Stomach (tissue), 8 donors: ENCODE measurements at regions not wholly inside any gene's neighbourhood (a gene's known extent, or its start where the extent isn't known, plus 50 kb on each side); places are given as distances from the start of the nearest gene placed in this dataset.

Experiments used
- DNase-seq, 2 donors: peaks; one replicate each; pipeline versions ENCODE4 v3.0.0 to v3.0.0-alpha.2; 2013 to 2019
- H3K27ac ChIP-seq, 5 donors: fragments of 200-600 bp in 4 of 5; sonication (generic) in 4 of 5; one replicate each; pipeline ENCODE4 v1.5.1; 2013 to 2019; ENCODE audit warnings: mild to moderate bottlenecking in 1 of 5, moderate library complexity in 1 of 5
- H3K27me3 ChIP-seq, 3 donors: fragments of 200-600 bp; sonication (generic); one replicate each; pipeline ENCODE4 v1.5.1; 2017 to 2019; ENCODE audit warnings: mixed run types in 1 of 3
- H3K36me3 ChIP-seq, 4 donors: fragments of 200-600 bp; sonication (generic); 1 replicate in 3 of 4; 2 replicates in 1 of 4; pipeline ENCODE4 v1.5.1; 2016 to 2019
- H3K4me1 ChIP-seq, 4 donors: fragments of 200-600 bp; sonication (generic); one replicate each; pipeline ENCODE4 v1.5.1; 2016 to 2019
- H3K4me3 ChIP-seq, 4 donors: fragments of 200-600 bp; sonication (generic) in 3 of 4; one replicate each; pipeline ENCODE4 v1.5.1; 2016 to 2019; ENCODE audit warnings: mild to moderate bottlenecking in 1 of 4
- H3K9me3 ChIP-seq, 4 donors: fragments of 200-600 bp; sonication (generic); one replicate each; pipeline ENCODE4 v1.5.1; 2016 to 2019
- EP300 ChIP-seq: sonication (generic); formaldehyde crosslinking; IDR thresholded peaks from one replicate; pipeline ENCODE4 v1.6.1; 2017; ENCODE audit warnings: antibody characterized with exemption
- POLR2A ChIP-seq, 4 donors: fragments of 450-650 bp; IDR thresholded peaks; one replicate each; pipeline ENCODE4 v1.6.1; 2016; ENCODE audit warnings: antibody characterized with exemption in 4 of 4, control low read depth in 2 of 4, mild to moderate bottlenecking in 1 of 4, moderate library complexity in 1 of 4
- POLR2AphosphoS5 ChIP-seq, 3 donors: sonication (generic); formaldehyde crosslinking; IDR thresholded peaks; one replicate each; pipeline ENCODE4 v1.6.1; 2016; ENCODE audit warnings: antibody characterized with exemption in 3 of 3
- WGBS, 5 donors: extraction: QIAGEN DNeasy Blood & Tissue Kit in 3 of 5; methylation state at CpG; one replicate each; pipeline versions ENCODE4 v1.1.5 to v1.1.7; 2013 to 2018; 5-methylcytosine and 5-hydroxymethylcytosine counted together
- intact Hi-C: fragments of 100-400 bp; cut with DNase I; formaldehyde crosslinking; loops from one replicate; pipeline ENCODE4 v1.15.1; 2023; ENCODE audit warnings: low total_unique reads
- TF ChIP-seq, protein P1 (sequence below), 7 experiments: fragments of 450-650 bp in 4 of 7; fragments of 200-600 bp in 3 of 7; sonication (generic) in 3 of 7; IDR thresholded peaks; one replicate each; pipeline ENCODE4 v1.5.1; 2016 to 2019; ENCODE audit warnings: antibody characterized with exemption in 7 of 7, control low read depth in 2 of 7, mild to moderate bottlenecking in 1 of 7
- donor health status: healthy with polysubstance abuse.
- donor health status: Bipolar disorder and iron deficiency.
- donor health status: healthy.

- H3K9me3 ChIP-seq = no peaks in the 10 kb centered on the region
- H3K4me1 ChIP-seq = peaks cover 0 to 21% (median 6%) of the 10 kb centered on the region in 4 donors
- H3K36me3 ChIP-seq = no peaks in the 10 kb centered on the region
- DNase-seq = peak in 1 of 2 donors; percentile 43
- no peak overlapping the region for H3K27ac ChIP-seq
- intact Hi-C loops = no loop called here
- no peak overlapping the region for H3K4me3 ChIP-seq
- TF ChIP-seq, protein P1, sequence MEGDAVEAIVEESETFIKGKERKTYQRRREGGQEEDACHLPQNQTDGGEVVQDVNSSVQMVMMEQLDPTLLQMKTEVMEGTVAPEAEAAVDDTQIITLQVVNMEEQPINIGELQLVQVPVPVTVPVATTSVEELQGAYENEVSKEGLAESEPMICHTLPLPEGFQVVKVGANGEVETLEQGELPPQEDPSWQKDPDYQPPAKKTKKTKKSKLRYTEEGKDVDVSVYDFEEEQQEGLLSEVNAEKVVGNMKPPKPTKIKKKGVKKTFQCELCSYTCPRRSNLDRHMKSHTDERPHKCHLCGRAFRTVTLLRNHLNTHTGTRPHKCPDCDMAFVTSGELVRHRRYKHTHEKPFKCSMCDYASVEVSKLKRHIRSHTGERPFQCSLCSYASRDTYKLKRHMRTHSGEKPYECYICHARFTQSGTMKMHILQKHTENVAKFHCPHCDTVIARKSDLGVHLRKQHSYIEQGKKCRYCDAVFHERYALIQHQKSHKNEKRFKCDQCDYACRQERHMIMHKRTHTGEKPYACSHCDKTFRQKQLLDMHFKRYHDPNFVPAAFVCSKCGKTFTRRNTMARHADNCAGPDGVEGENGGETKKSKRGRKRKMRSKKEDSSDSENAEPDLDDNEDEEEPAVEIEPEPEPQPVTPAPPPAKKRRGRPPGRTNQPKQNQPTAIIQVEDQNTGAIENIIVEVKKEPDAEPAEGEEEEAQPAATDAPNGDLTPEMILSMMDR (IDR thresholded peaks at IDR 0.05) = no peak
- TF ChIP-seq POLR2A (IDR thresholded peaks at IDR 0.05) (no peak), EP300 (no peak), POLR2AphosphoS5 (IDR thresholded peaks at IDR 0.05) (no peak)
- no peaks in the 10 kb centered on the region for H3K27me3 ChIP-seq
Measured at GRCh38 chr20:22918286-22918983, 116.7 kb upstream of the SSTR4 start.

GRCh38 chr20:22920898-22921297 lies 114.2 kb upstream of the SSTR4 start:
- H3K4me1 ChIP-seq = peaks cover 0 to 21% (median 6%) of the 10 kb centered on the region in 4 donors
- TF ChIP-seq, protein P1 (IDR thresholded peaks at IDR 0.05) = no peak
- no peak for TF ChIP-seq EP300
- no peak for TF ChIP-seq POLR2AphosphoS5 (IDR thresholded peaks at IDR 0.05)
- no peak for TF ChIP-seq POLR2A (IDR thresholded peaks at IDR 0.05)
- peak in 1 of 2 donors; percentile 19 for DNase-seq
- no peaks in the 10 kb centered on the region for H3K27me3 ChIP-seq
- no peak overlapping the region for H3K27ac ChIP-seq
- H3K9me3 ChIP-seq = no peaks in the 10 kb centered on the region
- intact Hi-C loops = no loop called here
- 56 to 71% (median 65%) methylated on average over 5 of the region's 5 CpGs for WGBS, 5 donors
- no peak overlapping the region for H3K4me3 ChIP-seq
- H3K36me3 ChIP-seq = no peaks in the 10 kb centered on the region

DNA sequence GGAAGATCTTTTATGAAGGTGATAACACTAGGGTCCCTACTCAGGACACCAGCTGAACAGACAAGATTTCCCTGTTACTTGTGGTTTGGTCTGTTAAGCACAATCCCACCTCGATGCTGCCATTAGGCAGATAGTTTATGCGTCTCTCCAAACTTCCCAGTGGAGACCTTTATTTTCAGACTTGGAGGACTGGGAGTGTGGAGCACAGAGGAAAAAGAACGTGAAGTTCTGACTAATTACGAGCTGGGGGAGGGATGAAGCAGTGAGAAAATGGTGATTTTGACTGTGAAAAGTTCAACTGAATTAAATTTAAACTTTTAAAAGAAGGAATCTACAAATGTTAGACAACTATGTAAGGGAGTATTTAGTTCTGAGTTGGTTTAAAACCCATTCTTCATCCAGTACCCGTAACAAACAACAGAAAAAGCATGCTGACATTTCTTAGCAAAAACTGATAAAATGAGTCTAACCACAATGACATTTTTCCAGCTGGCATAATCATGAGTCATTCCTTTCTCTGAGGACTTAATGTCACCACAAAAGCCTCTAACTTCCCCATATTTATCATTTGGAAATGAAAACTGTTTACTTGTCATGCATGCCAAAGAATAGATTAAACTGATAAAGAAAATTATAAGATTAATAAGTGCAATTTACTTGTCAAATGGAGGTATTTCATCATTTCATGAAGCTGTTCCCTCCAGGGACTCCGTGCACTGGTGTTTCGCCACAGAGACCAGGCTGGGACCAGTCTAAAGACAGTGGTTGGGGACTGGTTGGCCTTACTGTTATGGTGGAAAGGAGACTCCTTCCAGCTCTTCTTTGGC lies 113.3 kb upstream of the SSTR4 start:
- no peaks in the 10 kb centered on the region for H3K9me3 ChIP-seq
- H3K27ac ChIP-seq = no peak overlapping the region
- intact Hi-C loops = no loop called here
- peaks cover 0 to 14% (median 4%) of the 10 kb centered on the region in 4 donors for H3K4me1 ChIP-seq
- no peak for DNase-seq
- WGBS, 5 donors = 59 to 72% (median 64%) methylated on average over 7 of the region's 7 CpGs
- TF ChIP-seq POLR2AphosphoS5 (IDR thresholded peaks at IDR 0.05) = no peak
- TF ChIP-seq, protein P1 (IDR thresholded peaks at IDR 0.05) = no peak
- no peak for TF ChIP-seq POLR2A (IDR thresholded peaks at IDR 0.05)
- no peaks in the 10 kb centered on the region for H3K27me3 ChIP-seq
- H3K36me3 ChIP-seq = no peaks in the 10 kb centered on the region
- H3K4me3 ChIP-seq = no peak overlapping the region

DNA sequence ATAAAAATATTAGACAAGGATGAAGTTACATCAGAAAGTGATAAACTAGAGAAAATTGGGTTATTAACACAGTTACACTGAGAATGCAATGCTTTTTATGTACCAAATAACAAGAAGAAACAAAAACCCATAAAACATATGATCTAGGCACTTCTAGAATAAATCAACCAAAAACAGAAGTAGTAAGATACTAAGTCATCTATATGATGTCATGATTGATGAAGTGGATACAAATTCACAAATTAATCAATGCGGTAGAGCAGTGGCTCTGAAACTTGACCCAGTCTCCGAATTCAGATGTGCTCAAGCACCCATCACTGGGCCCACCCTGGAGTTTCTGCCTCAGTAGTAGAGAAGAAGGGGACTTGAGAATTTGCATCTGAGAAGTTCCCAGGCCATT lies 112.1 kb upstream of the SSTR4 start:
- H3K4me3 ChIP-seq = no peak overlapping the region
- H3K27me3 ChIP-seq = no peaks in the 10 kb centered on the region
- peaks cover 0 to 13% (median 2%) of the 10 kb centered on the region in 4 donors for H3K4me1 ChIP-seq
- no peaks in the 10 kb centered on the region for H3K9me3 ChIP-seq
- H3K36me3 ChIP-seq = no peaks in the 10 kb centered on the region
- intact Hi-C loops = no loop called here
- 90 to 97% (median 93%) methylated on average over 2 of the region's 2 CpGs for WGBS, 5 donors
- H3K27ac ChIP-seq = no peak overlapping the region
- no peak for TF ChIP-seq POLR2A (IDR thresholded peaks at IDR 0.05)
- no peak for TF ChIP-seq EP300
- TF ChIP-seq POLR2AphosphoS5 (IDR thresholded peaks at IDR 0.05) = no peak
- TF ChIP-seq, protein P1 (IDR thresholded peaks at IDR 0.05) = no peak
- DNase-seq = no peak
